HepG2 (cell line): ENCODE measurements at regions not wholly inside any gene's neighbourhood (a gene's known extent, or its start where the extent isn't known, plus 50 kb on each side); places are given as distances from the start of the nearest gene placed in this dataset.

Experiments used
- ATAC-seq: fragments of 200-7000 bp; cut with Tn5 transposase; 3 replicates; pipeline ENCODE4 v1.9.1; 2020; ENCODE audit warnings: mild to moderate bottlenecking, moderate library complexity
- BruUV-seq: library from RNA; stranded (reverse); fragments of 400-500 nt; replicated peaks from 2 replicates; lab custom pipeline; 2021; lab: Mats Ljungman, UMichigan
- CTCF ChIA-PET: fragments of 300-600 bp; formaldehyde crosslinking; extraction: SDS; loops from one replicate; lab custom pipeline; 2021; ENCODE audit warnings: low total read pairs, inconsistent platforms, low intra/inter-chr PET ratio; lab: Yijun Ruan, JAX
- POLR2A ChIA-PET: fragments of 350-600 bp; sonication (Branson Sonifier 250); formaldehyde crosslinking; loops from one replicate; lab custom pipeline; 2020; ENCODE audit warnings: antibody characterized with exemption, inconsistent platforms; lab: Yijun Ruan, JAX
- DNase-seq: peaks from one replicate; pipeline ENCODE4 v3.0.0-alpha.2; 2015; ENCODE audit warnings: low spot score
- FAIRE-seq: peaks from 3 replicates; lab custom pipeline; 2011; peaks lifted over from hg19 to GRCh38; lab: Jason Lieb, UNC
- H2AFZ ChIP-seq: one replicate; pipeline ENCODE4 v1.6.1; 2011; ENCODE audit warnings: low read length, inconsistent platforms
- H3K27ac ChIP-seq: fragments of 300-600 bp; 3 replicates; pipeline ENCODE4 v1.8.0; 2011; ENCODE audit warnings: mixed run types, mild to moderate bottlenecking, mixed read lengths, low read length, inconsistent platforms; ENCODE audit not compliant: insufficient read depth; ENCODE audit errors: extremely low read length
- H3K27me3 ChIP-seq, 2 experiments: fragments of 200-600 bp in 1 of 2; 2 replicates in 1 of 2; 3 replicates in 1 of 2; pipeline versions ENCODE4 v1.6.0 to v1.8.0; 2011; ENCODE audit warnings: low read length in 2 of 2, mild to moderate bottlenecking in 2 of 2, moderate library complexity in 2 of 2, inconsistent platforms in 1 of 2; ENCODE audit not compliant: insufficient read depth in 2 of 2, control insufficient read depth in 1 of 2
- H3K36me3 ChIP-seq, 2 experiments: fragments of 200-600 bp in 1 of 2; replicated peaks in 1 of 2; 2 replicates in 1 of 2; 3 replicates in 1 of 2; pipeline versions ENCODE4 v1.5.1 to v1.8.0; 2011; ENCODE audit warnings: low read length in 2 of 2, inconsistent platforms in 1 of 2; ENCODE audit not compliant: insufficient read depth in 2 of 2, control insufficient read depth in 1 of 2
- H3K4me1 ChIP-seq: 2 replicates; pipeline ENCODE4 v1.5.1; 2012; ENCODE audit warnings: low read length, inconsistent platforms; ENCODE audit not compliant: insufficient read depth
- H3K4me2 ChIP-seq: 2 replicates; pipeline ENCODE4 v1.6.0; 2011; ENCODE audit warnings: low read depth, low read length, inconsistent platforms
- H3K4me3 ChIP-seq, 3 experiments: fragments of 200-600 bp in 1 of 3; sonication (generic), shearing (Covaris generic) in 1 of 3; replicated peaks in 1 of 3; 2 replicates each; pipeline ENCODE4 v1.5.1; 2011 to 2016; ENCODE audit warnings: low read length in 3 of 3, inconsistent platforms in 2 of 3, low read depth in 2 of 3, mild to moderate bottlenecking in 2 of 3, control low read depth in 1 of 3, mixed read lengths in 1 of 3; ENCODE audit not compliant: insufficient read depth in 1 of 3
- H3K79me2 ChIP-seq: one replicate; pipeline ENCODE4 v1.6.1; 2011; ENCODE audit warnings: low read length, inconsistent platforms; ENCODE audit not compliant: insufficient read depth
- H3K9ac ChIP-seq: 2 replicates; pipeline ENCODE4 v1.6.0; 2011; ENCODE audit warnings: mild to moderate bottlenecking, low read depth, low read length, inconsistent platforms; ENCODE audit not compliant: insufficient read depth
- H3K9me3 ChIP-seq: 2 replicates; pipeline ENCODE4 v1.5.1; 2012; ENCODE audit warnings: mild to moderate bottlenecking, low read length
- H4K20me1 ChIP-seq: 2 replicates; pipeline ENCODE4 v1.6.0; 2011; ENCODE audit warnings: inconsistent platforms, mild to moderate bottlenecking, low read length, moderate library complexity; ENCODE audit not compliant: insufficient read depth
- BORCS8-MEF2B ChIP-seq: sonication (generic); formaldehyde crosslinking; IDR thresholded peaks from 2 replicates; pipeline ENCODE4 v1.8.0; 2022; ENCODE audit warnings: mild to moderate bottlenecking, missing genetic modification reagents
- ETV5 ChIP-seq: IDR thresholded peaks from 2 replicates; pipeline ENCODE4 v1.6.1; 2018; ENCODE audit warnings: missing biosample characterization, missing genetic modification reagents, inconsistent platforms, borderline replicate concordance
- GLI4 ChIP-seq: sonication (generic); formaldehyde crosslinking; IDR thresholded peaks from 2 replicates; pipeline ENCODE4 v1.5.1; 2020; ENCODE audit warnings: missing genetic modification reagents, mild to moderate bottlenecking, moderate library complexity, borderline replicate concordance
- HMG20B ChIP-seq: conservative IDR thresholded peaks from 2 replicates; pipeline ENCODE4 v1.6.1; 2016; ENCODE audit warnings: missing genetic modification reagents, missing compliant biosample characterization
- KDM6A ChIP-seq: IDR thresholded peaks from 2 replicates; pipeline ENCODE4 v1.6.1; 2016; ENCODE audit warnings: low read depth
- KLF6 ChIP-seq: IDR thresholded peaks from 2 replicates; pipeline ENCODE4 v1.8.0; 2016; ENCODE audit warnings: missing biosample characterization, missing genetic modification reagents
- NCOA2 ChIP-seq: sonication (generic); formaldehyde crosslinking; IDR thresholded peaks from 2 replicates; pipeline ENCODE4 v1.8.0; 2022; ENCODE audit warnings: inconsistent platforms
- REXO4 ChIP-seq: sonication (generic); formaldehyde crosslinking; IDR thresholded peaks from 2 replicates; pipeline ENCODE4 v1.8.0; 2022; ENCODE audit warnings: missing genetic modification reagents, mild to moderate bottlenecking, borderline replicate concordance
- SNRNP70 ChIP-seq: fragments of 200-400 bp; formaldehyde crosslinking; IDR thresholded peaks from 2 replicates; pipeline ENCODE4 v1.6.1; 2017; ENCODE audit warnings: mild to moderate bottlenecking, low read depth, low read length, moderate library complexity
- SSRP1 ChIP-seq: IDR thresholded peaks from 2 replicates; pipeline ENCODE4 v1.6.1; 2016; ENCODE audit warnings: control low read depth
- TBX2 ChIP-seq: sonication (generic); formaldehyde crosslinking; IDR thresholded peaks from 2 replicates; pipeline ENCODE4 v1.5.0; 2020; ENCODE audit warnings: missing genetic modification reagents, mild to moderate bottlenecking, borderline replicate concordance
- TMF1 ChIP-seq: sonication (generic); formaldehyde crosslinking; IDR thresholded peaks from 2 replicates; pipeline ENCODE4 v1.8.1; 2022; ENCODE audit warnings: low read depth, missing genetic modification reagents
- ZBTB34 ChIP-seq: sonication (generic); formaldehyde crosslinking; IDR thresholded peaks from 2 replicates; pipeline ENCODE4 v1.8.0; 2022; ENCODE audit warnings: mild to moderate bottlenecking, missing genetic modification reagents
- ZNF251 ChIP-seq: sonication (generic); formaldehyde crosslinking; IDR thresholded peaks from 2 replicates; pipeline ENCODE4 v1.9.0; 2021; ENCODE audit warnings: mild to moderate bottlenecking, missing genetic modification reagents
- ZNF335 ChIP-seq: sonication (generic); formaldehyde crosslinking; IDR thresholded peaks from 2 replicates; pipeline ENCODE4 v1.4.0; 2020; ENCODE audit warnings: missing genetic modification reagents
- ZNF354B ChIP-seq: sonication (generic); formaldehyde crosslinking; IDR thresholded peaks from 2 replicates; pipeline ENCODE4 v1.8.0; 2022; ENCODE audit warnings: mild to moderate bottlenecking, missing genetic modification reagents
- ZNF710 ChIP-seq: sonication (generic); formaldehyde crosslinking; IDR thresholded peaks from 2 replicates; pipeline ENCODE4 v1.5.0; 2020; ENCODE audit warnings: mild to moderate bottlenecking, missing genetic modification reagents, borderline replicate concordance
- in situ Hi-C: cut with HindIII; loops from 2 replicates; pipeline ENCODE4 v1.10.0; 2017; ENCODE audit warnings: low pct_unique_long_range_greater_than_20kb; ENCODE audit not compliant: extremely low pct_ligation_motif_present
- intact Hi-C: fragments of 100-400 bp; cut with micrococcal nuclease; formaldehyde crosslinking; loops from one replicate; pipeline ENCODE4 v1.10.0; 2022; ENCODE audit not compliant: unreplicated experiment

- POLR2A ChIA-PET: no interaction called here
- BruUV-seq: no TSS peak
- intact Hi-C loops: no loop called here
- Histone ChIP-seq H3K27me3 (no peaks in the 10 kb centered on the region), H3K4me3 (no peak overlapping the region), H2AFZ (no peak overlapping the region), H3K36me3 (no peaks in the 10 kb centered on the region), H3K4me1 (no peaks in the 10 kb centered on the region), H4K20me1 (no peaks in the 10 kb centered on the region), H3K9me3 (no peaks in the 10 kb centered on the region), H3K9ac (no peak overlapping the region), H3K79me2 (no peaks in the 10 kb centered on the region), H3K27ac (no peak overlapping the region), H3K4me2 (no peak overlapping the region)
- no peak for FAIRE-seq
- in situ Hi-C loops: no loop called here
- DNase-seq: no peak
- ATAC-seq: no peak
- TF ChIP-seq ZNF335 (CRISPR knock-in tag) (no peak), TBX2 (CRISPR knock-in tag) (no peak), BORCS8-MEF2B (CRISPR knock-in tag) (no peak), REXO4 (no peak), NCOA2 (CRISPR knock-in tag) (no peak), ZNF354B (CRISPR knock-in tag) (no peak), SSRP1 (CRISPR knock-in tag) (no peak), SNRNP70 (no peak), ETV5 (CRISPR knock-in tag) (no peak), KLF6 (CRISPR knock-in tag) (no peak), GLI4 (CRISPR knock-in tag) (no peak), HMG20B (CRISPR knock-in tag) (no peak), ZNF251 (CRISPR knock-in tag) (no peak), ZNF710 (CRISPR knock-in tag) (no peak), KDM6A (CRISPR knock-in tag) (no peak), ZBTB34 (CRISPR knock-in tag) (no peak), TMF1 (no peak)
- CTCF ChIA-PET: no interaction called here
Measured at GRCh38 chr5:161790926-161791325, 57.0 kb upstream of the GABRA1 start.
